Naive B cell (primary cell): ENCODE measurements at regions not wholly inside any gene's neighbourhood (a gene's known extent, or its start where the extent isn't known, plus 50 kb on each side); places are given as distances from the start of the nearest gene placed in this dataset.

Experiments
- ATAC-seq, 2 donors: fragments of 150-1000 bp; cut with Tn5 transposase; 2 replicates each; pipeline ENCODE4 v1.10.0; 2021; ENCODE audit warnings: low read depth in 2 of 2, mild to moderate bottlenecking in 2 of 2, moderate library complexity in 2 of 2
- DNase-seq: peaks from one replicate; pipeline ENCODE4 v3.0.0; 2022
- H3K27ac Mint-ChIP-seq, 6 donors: one replicate each; pipeline ENCODE4 v1.8.0; 2020 to 2022; ENCODE audit warnings: mild to moderate bottlenecking in 6 of 6, mixed read lengths in 6 of 6, moderate library complexity in 5 of 6, inconsistent platforms in 2 of 6
- H3K27me3 Mint-ChIP-seq, 3 donors: one replicate each; pipeline ENCODE4 v1.8.0; 2021 to 2022; ENCODE audit warnings: mixed read lengths in 3 of 3, mild to moderate bottlenecking in 1 of 3
- H3K36me3 Mint-ChIP-seq, 2 donors: one replicate each; pipeline ENCODE4 v1.8.0; 2020 to 2022; ENCODE audit warnings: mixed read lengths in 2 of 2, inconsistent platforms in 1 of 2, mild to moderate bottlenecking in 1 of 2
- H3K4me1 Mint-ChIP-seq, 3 donors: one replicate each; pipeline ENCODE4 v1.8.0; 2020 to 2022; ENCODE audit warnings: mixed read lengths in 3 of 3, inconsistent platforms in 1 of 3, mild to moderate bottlenecking in 1 of 3, moderate library complexity in 1 of 3
- H3K4me3 Mint-ChIP-seq, 8 donors: one replicate each; pipeline ENCODE4 v1.8.0; 2020 to 2022; ENCODE audit warnings: mild to moderate bottlenecking in 8 of 8, mixed read lengths in 8 of 8, moderate library complexity in 8 of 8, inconsistent platforms in 2 of 8
- H3K9me3 Mint-ChIP-seq, 7 donors: one replicate each; pipeline ENCODE4 v1.8.0; 2020 to 2022; ENCODE audit warnings: mixed read lengths in 7 of 7, mild to moderate bottlenecking in 5 of 7, inconsistent platforms in 2 of 7, moderate library complexity in 1 of 7

DNA sequence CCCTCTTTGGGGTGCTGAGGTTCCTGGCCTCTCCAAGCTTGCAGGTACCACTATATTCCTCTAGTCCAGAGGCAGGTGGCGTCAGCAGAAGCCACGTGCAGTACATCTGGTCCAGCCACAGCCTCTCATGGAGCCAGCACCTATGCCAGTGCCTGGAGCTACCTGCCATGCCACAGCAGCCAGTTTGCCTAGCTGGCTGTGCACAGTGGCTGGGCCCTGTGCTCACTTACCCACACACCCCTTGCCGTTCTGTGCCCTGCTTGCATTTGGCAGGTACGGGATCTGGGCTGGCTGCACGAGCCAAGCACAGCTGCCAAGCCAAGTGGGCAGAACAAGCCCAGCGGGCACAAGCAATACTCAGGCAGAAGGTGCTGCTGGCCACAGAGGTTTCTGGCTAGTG, 601.1 kb downstream of the EPHA5 start:
- Mint-ChIP-seq H3K36me3 (no peaks in the 10 kb centered on the region), H3K4me3 (no peak overlapping the region), H3K27me3 (no peaks in the 10 kb centered on the region), H3K9me3 (peaks cover 0 to 4% (median 0%) of the 10 kb centered on the region in 7 donors), H3K27ac (no peak overlapping the region), H3K4me1 (no peaks in the 10 kb centered on the region)
- ATAC-seq (no peak), DNase-seq (no peak)

GRCh38 chr4:65066106-65066505, 604.2 kb downstream of the EPHA5 start:
- H3K27ac Mint-ChIP-seq: no peak overlapping the region
- no peak overlapping the region for H3K4me3 Mint-ChIP-seq
- DNase-seq (no peak), ATAC-seq (no peak)
- no peaks in the 10 kb centered on the region for H3K36me3 Mint-ChIP-seq
- no peaks in the 10 kb centered on the region for H3K27me3 Mint-ChIP-seq
- no peaks in the 10 kb centered on the region for H3K4me1 Mint-ChIP-seq
- H3K9me3 Mint-ChIP-seq: no peaks in the 10 kb centered on the region

GRCh38 chr4:65063601-65064000, 606.7 kb downstream of the EPHA5 start:
- ATAC-seq (no peak), DNase-seq (no peak)
- H3K4me3 Mint-ChIP-seq: no peak overlapping the region
- no peak overlapping the region for H3K27ac Mint-ChIP-seq
- H3K36me3 Mint-ChIP-seq: no peaks in the 10 kb centered on the region
- peaks cover 0 to 3% (median 0%) of the 10 kb centered on the region in 7 donors for H3K9me3 Mint-ChIP-seq
- no peaks in the 10 kb centered on the region for H3K4me1 Mint-ChIP-seq
- H3K27me3 Mint-ChIP-seq: no peaks in the 10 kb centered on the region

DNA sequence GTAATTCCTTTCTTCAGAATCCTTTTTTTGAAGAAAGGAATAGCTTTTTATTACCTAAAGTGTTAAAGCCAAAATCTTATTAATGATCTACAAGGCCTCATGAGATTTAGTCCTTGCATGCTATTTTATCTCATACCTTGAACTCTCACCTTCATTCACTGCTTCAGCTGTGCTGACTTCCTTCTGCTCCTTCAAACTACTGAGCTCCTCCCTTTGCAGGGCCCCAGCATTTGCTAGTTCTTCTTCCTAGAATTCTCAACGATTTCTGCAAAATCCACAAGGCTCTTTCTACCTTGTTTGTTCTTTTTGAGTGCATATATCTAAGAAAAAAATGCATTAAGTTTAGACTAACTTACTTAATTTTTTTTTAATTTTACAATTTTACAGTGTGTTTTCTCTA, 619.5 kb downstream of the EPHA5 start:
- ATAC-seq: no peak
- Mint-ChIP-seq H3K27me3 (no peaks in the 10 kb centered on the region), H3K27ac (peak overlapping the region in 1 of 6 donors; percentile 21), H3K36me3 (no peaks in the 10 kb centered on the region), H3K4me1 (no peaks in the 10 kb centered on the region), H3K4me3 (no peak overlapping the region), H3K9me3 (peaks cover 0 to 6% (median 0%) of the 10 kb centered on the region in 7 donors)
- no peak for DNase-seq

- ATAC-seq (no peak), DNase-seq (no peak)
- peaks cover 0 to 6% (median 0%) of the 10 kb centered on the region in 7 donors for H3K9me3 Mint-ChIP-seq
- H3K27me3 Mint-ChIP-seq: no peaks in the 10 kb centered on the region
- no peaks in the 10 kb centered on the region for H3K36me3 Mint-ChIP-seq
- no peak overlapping the region for H3K27ac Mint-ChIP-seq
- no peak overlapping the region for H3K4me3 Mint-ChIP-seq
- no peaks in the 10 kb centered on the region for H3K4me1 Mint-ChIP-seq
These were observed 623.8 kb downstream of the EPHA5 start for GRCh38 chr4:65046192-65047133.

GRCh38 chr4:65033899-65034298, 624.6 kb upstream of the TECRL start:
- Mint-ChIP-seq H3K27ac (no peak overlapping the region), H3K36me3 (no peaks in the 10 kb centered on the region), H3K4me3 (no peak overlapping the region), H3K27me3 (no peaks in the 10 kb centered on the region), H3K9me3 (peaks cover 0 to 2% (median 0%) of the 10 kb centered on the region in 7 donors), H3K4me1 (no peaks in the 10 kb centered on the region)
- DNase-seq (no peak), ATAC-seq (no peak)

DNA sequence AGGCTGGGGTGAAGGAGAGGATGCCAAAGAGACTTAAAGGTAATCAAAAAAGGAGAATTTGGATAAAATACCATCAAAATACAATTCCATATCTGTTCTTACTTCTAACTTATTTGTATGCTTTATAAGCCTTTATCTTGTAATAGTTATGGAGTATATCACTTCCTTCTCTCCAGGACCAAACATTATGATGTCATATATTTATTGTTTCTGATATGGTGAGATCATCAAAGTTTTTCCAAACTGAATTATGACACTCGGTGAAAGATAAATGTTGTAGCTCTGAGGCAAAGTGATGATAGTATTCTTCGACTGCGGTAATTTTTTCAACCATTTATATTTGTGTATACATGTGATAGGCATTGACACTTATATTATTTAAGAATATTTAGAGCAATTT, 619.3 kb upstream of the TECRL start:
- H3K4me3 Mint-ChIP-seq: no peak overlapping the region
- no peaks in the 10 kb centered on the region for H3K4me1 Mint-ChIP-seq
- no peaks in the 10 kb centered on the region for H3K27me3 Mint-ChIP-seq
- no peak overlapping the region for H3K27ac Mint-ChIP-seq
- DNase-seq (no peak), ATAC-seq (no peak)
- H3K9me3 Mint-ChIP-seq: peaks cover 0 to 7% (median 0%) of the 10 kb centered on the region in 7 donors
- no peaks in the 10 kb centered on the region for H3K36me3 Mint-ChIP-seq

- Mint-ChIP-seq H3K4me3 (no peak overlapping the region), H3K27me3 (no peaks in the 10 kb centered on the region), H3K9me3 (peaks cover 0 to 5% (median 0%) of the 10 kb centered on the region in 7 donors), H3K36me3 (no peaks in the 10 kb centered on the region), H3K4me1 (no peaks in the 10 kb centered on the region), H3K27ac (no peak overlapping the region)
- no peak for ATAC-seq
- DNase-seq: no peak
These were observed 614.8 kb upstream of the TECRL start for GRCh38 chr4:65023883-65024670.

- Mint-ChIP-seq H3K9me3 (peaks cover 0 to 5% (median 0%) of the 10 kb centered on the region in 7 donors), H3K36me3 (no peaks in the 10 kb centered on the region), H3K27me3 (no peaks in the 10 kb centered on the region), H3K4me3 (no peak overlapping the region), H3K4me1 (no peaks in the 10 kb centered on the region), H3K27ac (no peak overlapping the region)
- ATAC-seq: no peak
- no peak for DNase-seq
These were observed 613.8 kb upstream of the TECRL start for GRCh38 chr4:65023081-65023480.

DNA sequence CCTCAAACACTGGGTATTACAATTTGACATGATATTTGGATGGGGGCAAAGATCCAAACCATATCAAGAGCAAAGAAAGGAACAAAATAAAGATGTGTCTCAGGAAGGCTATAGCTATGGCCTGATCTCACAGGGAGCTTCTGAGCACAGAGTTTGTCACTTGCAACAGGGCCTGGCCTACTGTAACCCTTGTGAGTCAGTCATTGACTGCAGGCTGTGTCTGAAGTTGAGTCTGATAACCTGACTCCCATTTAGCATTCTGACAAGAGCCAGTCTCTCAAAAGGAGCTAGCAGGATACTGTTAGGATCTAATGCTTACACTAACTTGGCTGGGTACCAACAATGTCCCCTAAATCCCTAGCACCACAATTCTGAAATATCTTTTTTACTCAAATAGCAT, 612.5 kb upstream of the TECRL start:
- Mint-ChIP-seq H3K9me3 (peaks cover 0 to 5% (median 0%) of the 10 kb centered on the region in 7 donors), H3K27ac (no peak overlapping the region), H3K4me1 (no peaks in the 10 kb centered on the region), H3K27me3 (no peaks in the 10 kb centered on the region), H3K36me3 (no peaks in the 10 kb centered on the region), H3K4me3 (no peak overlapping the region)
- ATAC-seq (no peak), DNase-seq (no peak)

GRCh38 chr4:65021149-65021548, 611.9 kb upstream of the TECRL start:
- Mint-ChIP-seq H3K4me1 (no peaks in the 10 kb centered on the region), H3K9me3 (peaks cover 0 to 3% (median 0%) of the 10 kb centered on the region in 7 donors), H3K4me3 (no peak overlapping the region), H3K27me3 (no peaks in the 10 kb centered on the region), H3K27ac (no peak overlapping the region), H3K36me3 (no peaks in the 10 kb centered on the region)
- no peak for DNase-seq
- no peak for ATAC-seq

GRCh38 chr4:65019775-65020174, 610.5 kb upstream of the TECRL start:
- H3K27ac Mint-ChIP-seq: no peak overlapping the region
- H3K9me3 Mint-ChIP-seq: peaks cover 0 to 1% (median 0%) of the 10 kb centered on the region in 7 donors
- ATAC-seq: no peak

DNA sequence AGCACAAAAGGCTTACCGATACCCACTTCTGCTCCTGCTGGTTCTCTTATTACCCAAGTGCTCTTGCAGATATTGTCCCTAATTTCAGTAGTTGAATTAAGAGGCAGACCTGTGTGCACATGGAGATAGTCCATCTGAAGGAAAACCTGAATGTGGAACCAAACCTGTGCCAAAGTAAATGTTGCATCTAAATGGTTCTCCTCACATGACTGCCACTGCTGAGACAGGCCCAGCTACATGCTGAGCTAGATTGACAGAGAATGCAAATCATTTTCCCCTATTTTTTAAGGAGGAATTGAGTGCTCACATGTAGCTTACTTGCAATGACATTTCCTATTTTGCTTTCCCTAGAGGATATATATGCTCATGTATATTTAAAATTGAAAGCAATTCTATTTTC, 609.1 kb upstream of the TECRL start:
- no peaks in the 10 kb centered on the region for H3K9me3 Mint-ChIP-seq
- no peaks in the 10 kb centered on the region for H3K27me3 Mint-ChIP-seq
- no peak overlapping the region for H3K4me3 Mint-ChIP-seq
- no peak for DNase-seq
- no peaks in the 10 kb centered on the region for H3K36me3 Mint-ChIP-seq
- no peaks in the 10 kb centered on the region for H3K4me1 Mint-ChIP-seq
- no peak for ATAC-seq
- no peak overlapping the region for H3K27ac Mint-ChIP-seq

More at GRCh38 chr4:65019775-65020174, 610.5 kb upstream of the TECRL start:
- no peak for DNase-seq
- H3K27me3 Mint-ChIP-seq: no peaks in the 10 kb centered on the region
- no peaks in the 10 kb centered on the region for H3K4me1 Mint-ChIP-seq
- H3K36me3 Mint-ChIP-seq: no peaks in the 10 kb centered on the region
- no peak overlapping the region for H3K4me3 Mint-ChIP-seq

- H3K9me3 Mint-ChIP-seq: peaks cover 0 to 1% (median 0%) of the 10 kb centered on the region in 7 donors
- H3K4me3 Mint-ChIP-seq: no peak overlapping the region
These were observed 604.8 kb upstream of the TECRL start for GRCh38 chr4:65014078-65014477.

More at GRCh38 chr4:65014078-65014477, 604.8 kb upstream of the TECRL start:
- ATAC-seq: no peak
- no peak for DNase-seq
- H3K4me1 Mint-ChIP-seq: no peaks in the 10 kb centered on the region
- no peak overlapping the region for H3K27ac Mint-ChIP-seq
- no peaks in the 10 kb centered on the region for H3K27me3 Mint-ChIP-seq
- no peaks in the 10 kb centered on the region for H3K36me3 Mint-ChIP-seq
